ENCODE measurements at regions not wholly inside any gene's neighbourhood (a gene's known extent, or its start where the extent isn't known, plus 50 kb on each side); places are given as distances from the start of the nearest gene placed in this dataset.

DNA sequence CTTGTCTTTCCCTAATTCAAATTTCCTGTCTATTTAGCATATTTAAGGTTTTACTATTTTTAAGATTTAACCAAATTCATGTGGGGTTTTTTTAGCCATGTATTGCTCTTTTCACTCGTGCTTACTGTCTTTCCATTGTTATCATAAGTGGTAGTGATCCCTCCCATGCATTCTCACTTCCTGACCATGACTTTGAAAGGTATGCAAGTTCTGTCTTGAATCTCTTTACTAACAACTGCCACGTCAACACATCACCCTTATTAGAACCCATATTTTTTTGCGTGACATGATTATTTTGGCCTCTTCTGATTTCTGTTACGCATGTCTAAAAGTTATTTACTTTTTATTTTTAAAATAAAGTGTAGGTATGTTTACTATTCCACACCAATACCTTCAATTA is 94.7 kb upstream of the CDH6 start:
- intact Hi-C loops (cut with micrococcal nuclease), result no loop called here

DNA sequence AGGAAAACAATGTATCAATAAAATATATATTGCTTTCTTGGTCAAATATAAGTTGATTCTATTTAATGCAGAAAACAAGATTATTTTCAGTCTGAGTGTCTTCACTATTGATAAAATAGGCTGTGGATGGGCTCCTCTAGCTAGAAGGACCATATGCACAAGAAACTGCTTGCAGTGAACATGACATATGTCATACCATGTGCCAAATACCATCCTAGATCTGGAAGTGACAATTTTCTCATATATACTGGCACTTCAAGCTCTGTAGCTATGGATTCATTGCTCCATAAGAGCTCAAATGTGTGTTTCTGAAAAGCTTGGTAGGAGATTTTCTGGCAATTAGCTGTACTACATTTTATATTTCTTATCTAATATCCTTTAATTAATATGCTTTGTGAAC is 95.6 kb upstream of the CDH6 start:
- intact Hi-C loops (cut with micrococcal nuclease), result no loop called here

DNA sequence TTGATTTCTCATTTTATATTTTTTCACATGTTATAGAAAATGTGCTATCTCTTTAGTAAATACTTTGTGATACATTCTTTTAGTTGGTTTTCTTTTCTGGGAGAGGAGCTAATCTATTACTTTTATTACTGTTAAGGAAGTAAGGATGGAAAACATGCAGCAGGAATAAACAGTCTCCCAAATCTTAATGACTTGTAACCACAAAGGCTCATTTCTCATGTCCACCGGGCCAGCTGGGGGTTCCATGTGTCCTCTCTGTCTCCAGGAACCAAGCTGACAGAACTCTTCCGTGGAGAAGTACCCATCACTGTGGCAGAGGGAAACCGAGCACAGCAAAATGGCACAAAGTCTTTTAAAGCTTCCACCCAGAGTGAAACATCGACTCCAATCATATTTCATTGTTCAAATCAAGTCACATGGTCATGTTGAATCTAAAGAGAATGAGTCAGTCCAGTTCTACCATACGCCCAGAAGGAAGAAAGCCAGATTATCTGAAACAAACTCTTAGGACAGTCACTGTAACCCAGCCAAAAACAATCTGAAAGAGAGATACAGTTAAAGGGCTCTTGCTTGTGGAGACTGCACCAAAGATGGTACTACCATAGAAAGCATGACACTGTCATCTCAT is 97.1 kb upstream of the CDH6 start:
- intact Hi-C loops (cut with micrococcal nuclease), result no loop called here

DNA sequence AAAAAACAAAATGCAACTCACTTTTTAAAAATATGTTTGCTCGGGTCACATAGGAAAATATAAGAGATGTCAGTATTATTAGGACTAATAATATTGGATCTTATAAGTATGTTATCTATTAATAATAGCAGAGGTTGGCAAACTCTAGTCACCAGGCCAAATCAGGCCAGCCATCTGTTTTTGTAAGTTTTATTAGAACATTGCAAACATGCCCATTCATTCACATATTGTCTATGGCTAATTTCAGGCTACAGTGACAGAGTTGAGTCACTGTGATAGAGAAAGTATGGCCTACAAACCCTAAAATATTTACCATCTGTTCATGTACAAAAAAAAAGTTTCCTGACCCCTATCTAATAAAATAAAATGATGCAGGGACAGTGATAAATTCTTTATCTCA is 97.7 kb upstream of the CDH6 start:
- intact Hi-C loops (cut with micrococcal nuclease), result no loop called here

DNA sequence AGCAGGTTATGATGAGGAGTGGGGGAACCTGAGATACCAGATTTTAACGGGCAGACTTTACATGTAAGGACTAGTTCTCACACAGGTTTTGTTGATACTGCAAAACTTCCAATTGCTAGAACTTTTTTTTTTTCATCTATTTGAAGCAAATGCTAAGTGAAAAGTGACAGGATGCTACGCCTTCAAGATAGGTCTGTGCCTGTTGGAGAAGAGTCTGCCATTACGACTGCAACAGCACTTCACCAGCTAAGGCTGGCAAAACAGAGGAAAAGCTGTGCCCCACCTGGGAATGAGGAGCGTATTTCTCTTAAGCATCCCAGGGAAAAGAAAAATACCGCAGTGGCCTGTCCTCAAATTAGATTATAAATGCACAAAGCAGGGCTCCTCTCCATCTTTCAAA is 102.0 kb upstream of the CDH6 start:
- intact Hi-C loops (cut with micrococcal nuclease), result no loop called here

DNA sequence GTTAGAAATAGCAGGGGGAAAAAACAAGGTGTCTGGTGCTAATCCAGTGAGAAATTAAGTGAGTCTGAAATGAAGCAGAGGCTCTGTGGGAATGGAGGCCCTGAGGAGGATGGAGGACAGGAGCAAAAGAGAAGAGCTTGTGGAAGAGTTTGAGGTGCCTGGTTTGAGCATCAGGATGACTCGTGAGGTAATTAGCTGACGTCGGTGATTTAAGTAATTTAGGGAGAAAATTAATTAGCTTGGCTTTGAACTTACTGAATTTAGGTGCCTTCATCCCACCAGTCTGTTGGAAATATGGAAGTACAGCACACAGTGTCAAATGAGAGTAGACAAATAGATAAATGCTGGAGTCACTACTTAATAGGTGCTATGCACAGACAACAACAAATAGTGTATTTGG is 103.0 kb upstream of the CDH6 start:
- intact Hi-C loops (cut with micrococcal nuclease), result no loop called here

DNA sequence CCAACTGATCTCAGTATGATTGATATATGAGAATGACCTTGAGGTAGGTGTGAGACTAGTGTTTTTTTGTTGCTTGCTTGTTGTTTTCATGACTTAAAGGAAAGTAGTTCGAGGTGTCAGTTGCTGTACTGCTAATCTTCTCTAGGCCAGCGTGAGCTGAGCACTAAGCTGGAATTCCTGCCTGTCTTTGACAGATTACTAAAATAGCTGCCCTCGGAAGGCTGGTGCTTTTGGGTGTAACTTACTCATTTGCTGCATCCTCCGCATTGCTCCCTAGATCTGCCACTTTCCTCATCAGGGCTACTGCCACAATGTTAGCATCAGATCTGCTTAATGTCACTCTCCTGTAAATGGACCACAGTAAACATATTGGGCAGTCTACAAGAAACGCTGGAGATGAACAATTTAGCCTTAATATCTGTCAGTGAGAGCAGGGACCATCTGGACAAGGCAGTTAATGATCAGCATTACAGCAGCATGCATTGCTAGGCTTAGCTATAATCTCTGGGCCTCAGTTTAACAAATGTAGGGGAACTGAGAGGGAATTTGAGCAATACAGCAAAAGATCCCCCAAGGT is 106.6 kb upstream of the CDH6 start:
- intact Hi-C loops (cut with micrococcal nuclease), result no loop called here

DNA sequence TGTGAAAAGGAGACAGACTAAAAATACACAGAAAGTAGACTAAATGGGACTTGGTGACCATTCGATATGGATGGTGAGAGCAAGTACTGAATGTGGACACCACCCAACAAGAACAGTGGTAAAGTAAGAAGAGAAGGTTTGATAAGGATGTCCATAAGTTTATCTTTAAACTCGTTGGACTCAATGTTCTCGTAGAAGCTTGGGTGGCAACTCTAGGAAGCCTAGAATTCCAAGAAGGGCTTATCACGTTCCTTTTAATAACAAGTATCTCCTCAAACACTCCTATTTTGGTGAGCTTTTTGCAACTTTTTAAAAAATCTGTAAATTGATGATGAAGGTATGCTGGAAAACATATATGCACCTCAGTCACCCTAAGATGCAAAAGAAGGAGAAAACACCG is 108.6 kb upstream of the CDH6 start:
- intact Hi-C loops (cut with micrococcal nuclease), result no loop called here

DNA sequence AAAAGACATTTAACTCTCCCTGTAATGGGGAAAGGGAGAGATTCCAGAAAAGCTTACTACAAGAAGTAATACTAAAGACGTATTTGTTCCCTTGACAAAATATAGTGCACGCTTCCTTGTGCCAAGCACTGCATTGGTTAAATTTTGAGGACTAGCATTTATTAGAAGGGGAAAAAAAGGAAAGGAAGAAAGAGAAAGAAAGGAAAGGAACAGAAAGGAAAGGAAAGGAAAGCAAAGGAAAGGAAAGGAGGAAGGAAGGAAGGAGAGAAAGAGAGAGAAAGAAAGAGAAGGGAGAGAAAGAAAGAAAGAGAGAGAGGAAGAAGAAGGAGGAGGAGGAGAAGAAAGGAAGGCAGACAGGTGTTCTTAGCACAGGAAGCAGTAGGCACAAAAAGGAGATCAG is 110.1 kb upstream of the CDH6 start:
- intact Hi-C loops (cut with micrococcal nuclease), result no loop called here

DNA sequence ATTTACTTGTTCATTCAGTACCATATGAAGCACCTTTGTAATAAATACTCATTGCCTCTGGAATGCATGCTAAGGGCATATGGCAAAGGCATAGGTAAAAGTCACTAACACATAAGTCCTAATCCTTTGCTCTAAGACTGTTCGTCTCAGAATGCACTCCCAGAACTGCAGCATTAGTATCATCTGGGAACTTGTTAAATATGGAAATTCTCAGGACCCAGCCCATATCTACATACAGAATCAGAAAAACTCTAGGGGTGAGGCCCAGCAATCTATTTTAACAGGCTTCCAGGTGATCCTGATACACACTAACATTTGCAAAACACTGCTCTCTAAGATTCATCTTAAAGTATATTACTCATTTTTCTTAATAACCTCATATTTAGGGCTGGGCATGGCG is 113.8 kb upstream of the CDH6 start:
- intact Hi-C loops (cut with micrococcal nuclease), result no loop called here

DNA sequence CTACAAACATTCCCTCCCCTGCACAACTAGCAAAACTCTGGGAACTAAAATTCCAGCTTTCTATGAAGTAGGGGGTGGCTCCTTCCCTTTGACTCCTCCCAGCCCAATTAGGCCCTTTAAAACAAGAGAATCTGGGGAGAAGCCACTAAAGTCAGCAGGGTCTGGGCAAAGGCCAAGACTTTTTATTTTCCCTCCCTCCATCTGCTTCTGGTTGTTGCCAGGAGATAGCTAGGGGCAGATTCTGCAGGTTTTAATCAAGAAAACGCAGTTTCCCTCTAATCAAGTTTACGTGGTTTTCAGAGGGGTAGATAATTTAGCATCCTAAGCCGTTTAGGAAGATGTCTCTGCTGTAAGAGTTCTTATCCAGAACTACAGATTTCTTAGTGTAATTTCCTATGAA is 114.5 kb upstream of the CDH6 start:
- intact Hi-C loops (cut with micrococcal nuclease), result no loop called here

DNA sequence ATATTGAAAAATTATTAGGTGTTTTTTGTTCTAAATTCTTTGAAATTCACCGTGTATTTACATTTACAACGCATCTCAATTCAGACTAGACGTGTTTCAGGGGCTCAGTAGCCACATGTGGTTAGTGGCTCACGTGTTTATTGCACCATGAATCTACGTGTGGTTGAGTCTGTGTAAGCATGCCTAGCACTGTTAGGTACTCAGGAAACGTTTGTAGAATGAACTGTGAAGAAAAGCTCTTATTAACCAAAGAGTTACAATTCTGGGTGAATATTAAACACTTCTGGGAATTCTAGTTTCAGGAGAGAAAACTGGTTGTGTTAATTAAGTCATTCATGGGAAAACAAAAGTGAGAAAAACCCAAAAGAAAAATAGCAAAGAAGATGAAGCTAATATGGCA is 117.5 kb upstream of the CDH6 start:
- intact Hi-C loops (cut with micrococcal nuclease), result no loop called here

DNA sequence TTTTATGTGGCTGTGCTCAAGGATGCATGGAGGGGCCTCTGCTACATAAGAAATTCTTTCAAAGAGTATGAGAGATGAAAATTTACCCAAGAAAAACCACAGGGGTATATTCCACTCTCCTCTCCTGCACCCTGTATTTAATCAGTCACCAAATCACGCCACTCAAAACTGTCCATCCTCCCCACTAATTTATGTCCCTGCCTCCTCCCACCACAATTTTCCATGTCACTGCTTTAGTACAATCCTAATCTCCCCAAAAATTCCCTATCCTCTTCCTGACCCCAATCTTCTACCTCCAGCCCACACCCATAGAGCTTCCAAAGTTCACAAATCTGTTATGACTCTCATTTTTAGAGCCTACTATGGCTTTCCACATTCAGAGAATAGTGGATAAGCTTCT is 125.2 kb upstream of the CDH6 start:
- intact Hi-C loops (cut with micrococcal nuclease), result no loop called here

DNA sequence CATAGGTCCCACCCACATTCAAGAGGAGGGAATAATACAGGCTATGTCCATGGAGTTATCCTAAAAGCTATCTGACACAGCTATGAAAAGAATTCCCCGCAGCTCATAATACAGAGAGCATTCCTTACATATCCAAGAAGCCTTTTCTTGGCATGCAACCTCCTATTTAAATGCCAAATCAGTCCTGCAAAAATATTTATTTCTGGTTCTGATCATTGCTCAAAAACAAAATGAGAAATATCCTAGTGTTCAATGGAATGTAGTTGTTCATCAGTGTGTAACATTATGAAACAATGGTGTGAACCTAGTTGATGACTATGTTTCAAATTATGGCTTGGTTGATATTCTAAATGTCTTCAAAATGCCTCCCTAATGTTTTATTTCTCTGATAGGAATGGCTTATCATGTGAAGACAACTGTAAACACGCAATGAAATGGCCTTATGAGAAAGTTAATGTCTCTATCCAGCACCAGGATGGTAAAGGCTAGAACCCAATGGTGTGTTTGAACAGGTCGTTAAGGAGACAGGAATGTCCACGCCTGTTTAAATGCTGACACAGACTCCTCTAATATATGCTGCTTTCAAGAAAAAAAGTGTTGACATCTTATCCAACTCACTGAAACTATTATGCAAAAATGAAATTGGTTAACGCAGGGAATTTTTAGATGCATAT is 126.7 kb upstream of the CDH6 start:
- intact Hi-C loops (cut with micrococcal nuclease), result no loop called here

DNA sequence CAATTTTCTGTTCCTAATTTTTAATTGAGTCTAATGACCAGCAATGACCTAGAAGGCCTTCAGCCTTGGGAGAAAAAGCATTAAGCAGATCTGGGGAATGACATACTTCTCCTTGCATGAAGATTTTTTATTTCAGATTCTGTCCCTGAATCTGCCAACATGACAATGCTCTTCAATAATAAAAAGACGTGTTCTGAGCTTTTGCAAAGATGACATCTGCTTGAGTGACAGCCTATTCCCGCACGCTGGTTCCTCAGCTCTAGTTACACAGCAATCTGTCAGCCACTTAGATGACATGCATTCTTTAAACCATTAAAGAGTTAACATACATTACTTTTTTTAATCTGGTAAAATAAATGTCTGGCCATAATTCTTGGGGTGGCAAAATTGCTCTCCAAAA is 129.3 kb upstream of the CDH6 start:
- intact Hi-C loops (cut with micrococcal nuclease), result no loop called here

DNA sequence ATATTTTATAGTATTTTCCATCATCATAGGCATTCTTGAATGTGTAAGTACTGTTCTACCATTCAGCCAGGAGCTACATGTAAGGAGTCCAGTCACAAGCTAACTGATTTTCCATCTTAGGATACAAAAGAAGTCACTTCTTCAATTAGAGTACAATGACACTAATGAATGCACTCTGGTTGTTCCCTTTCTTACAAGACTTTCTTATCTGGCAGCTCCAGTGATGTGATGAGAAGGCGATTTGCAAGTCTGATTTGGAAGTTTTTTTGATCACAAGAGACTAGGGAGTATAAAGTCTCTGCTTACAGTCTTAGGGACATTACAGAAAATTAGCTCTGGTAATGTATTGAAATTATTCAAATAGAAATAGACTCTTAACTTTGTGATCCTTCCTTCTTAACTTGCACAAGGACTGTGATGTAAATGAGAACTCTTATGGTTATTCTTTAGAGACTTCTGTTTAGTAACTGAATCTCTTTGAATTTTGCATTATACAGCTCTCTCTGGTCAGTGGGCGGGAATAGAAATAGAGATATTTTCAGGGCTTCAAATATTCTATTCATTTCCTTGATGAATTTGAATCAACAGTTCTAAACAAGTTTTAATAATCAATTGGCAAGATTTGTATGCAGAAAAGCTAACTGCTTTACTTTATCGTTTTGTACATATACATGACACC is 130.4 kb upstream of the CDH6 start:
- intact Hi-C loops (cut with micrococcal nuclease), result no loop called here

DNA sequence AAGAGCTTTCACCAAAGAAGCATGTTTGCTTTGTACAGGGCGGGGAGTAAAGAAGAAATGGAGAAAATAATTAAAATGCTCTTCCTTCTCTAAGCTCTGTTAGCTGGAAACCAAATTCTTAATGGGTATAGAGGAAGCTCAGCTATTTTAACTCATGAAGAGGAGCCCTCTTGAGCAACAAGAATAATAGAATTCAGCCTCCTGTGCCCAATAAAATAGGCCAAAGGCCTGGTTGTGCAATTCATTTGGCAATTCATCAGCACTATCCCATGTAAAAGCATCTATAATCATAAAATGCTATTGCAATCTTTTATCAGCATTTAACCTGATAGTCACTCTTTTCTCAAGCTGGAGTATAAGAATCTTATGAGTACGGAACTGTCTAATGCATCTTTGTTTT is 133.6 kb upstream of the CDH6 start:
- intact Hi-C loops (cut with micrococcal nuclease), result no loop called here

DNA sequence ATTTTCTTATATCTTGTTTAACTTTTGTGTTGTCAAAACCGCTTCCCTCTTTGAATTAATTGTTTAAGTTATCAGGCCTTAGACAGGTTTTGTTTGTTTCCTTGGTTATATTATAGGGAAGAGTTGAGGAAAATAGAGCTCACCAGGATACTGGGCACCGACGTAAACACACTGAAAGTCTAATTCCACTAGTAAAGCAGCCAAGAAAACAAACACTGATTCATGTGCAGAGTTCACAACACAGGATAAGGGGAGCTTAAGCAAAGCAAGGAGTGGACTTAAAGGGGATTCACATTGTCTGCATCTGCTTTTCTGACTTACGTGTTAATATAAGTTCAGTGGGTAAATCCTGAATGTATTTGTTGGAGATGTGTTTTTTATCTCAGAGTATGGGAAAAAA is 139.0 kb upstream of the CDH6 start:
- intact Hi-C loops (cut with micrococcal nuclease), result no loop called here

DNA sequence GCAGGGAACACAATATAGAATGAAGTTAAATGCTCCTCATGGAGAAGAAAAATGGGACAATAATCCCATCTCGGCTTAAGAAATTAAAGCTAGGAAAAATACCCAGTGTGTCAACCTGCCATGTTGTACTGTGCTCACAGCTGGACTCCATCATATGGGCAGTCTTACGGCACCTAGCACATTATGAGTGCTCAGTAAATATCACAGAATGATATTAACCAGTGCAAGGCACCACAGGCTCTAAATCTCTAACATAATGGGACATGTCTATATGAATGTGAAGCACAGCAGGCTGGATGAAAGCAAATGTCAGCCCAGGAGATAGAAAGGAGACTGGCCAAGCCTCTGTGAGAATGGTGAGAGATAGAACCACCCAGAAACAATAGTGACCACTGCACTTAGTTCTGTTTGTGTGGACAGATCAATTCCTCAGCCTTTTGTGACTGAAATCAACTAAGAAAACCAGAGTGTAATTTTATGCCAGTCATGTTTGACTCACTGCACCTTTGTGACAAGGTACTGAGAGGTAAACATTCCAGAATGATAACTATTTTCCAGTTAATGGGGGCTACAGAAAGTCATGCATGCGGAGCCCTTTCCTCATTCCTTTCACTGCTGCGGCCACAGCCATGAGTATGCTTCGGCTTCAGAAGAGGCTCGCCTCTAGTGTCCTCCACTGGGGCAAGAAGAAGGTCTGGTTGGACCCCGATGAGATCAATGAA is 140.4 kb upstream of the CDH6 start:
- intact Hi-C loops (cut with micrococcal nuclease), result no loop called here

DNA sequence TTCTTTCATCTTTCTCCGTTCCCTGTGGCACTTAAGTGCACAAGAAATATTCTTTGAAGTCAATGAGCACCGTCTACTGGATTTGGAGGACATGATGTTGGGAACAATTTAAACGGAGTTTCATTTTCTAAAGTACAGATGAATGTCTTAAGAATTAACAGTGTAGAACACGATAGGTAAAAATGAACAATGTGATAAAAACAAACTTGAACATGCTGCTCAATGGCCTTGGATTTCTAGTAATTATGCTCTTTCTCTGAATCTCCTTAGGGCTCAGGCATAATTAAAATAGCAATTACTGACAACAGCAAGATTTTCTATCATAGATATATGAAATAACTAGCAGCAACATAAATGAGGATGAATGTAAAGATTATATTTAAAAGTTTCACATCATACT is 142.2 kb upstream of the CDH6 start:
- intact Hi-C loops (cut with micrococcal nuclease), result no loop called here

DNA sequence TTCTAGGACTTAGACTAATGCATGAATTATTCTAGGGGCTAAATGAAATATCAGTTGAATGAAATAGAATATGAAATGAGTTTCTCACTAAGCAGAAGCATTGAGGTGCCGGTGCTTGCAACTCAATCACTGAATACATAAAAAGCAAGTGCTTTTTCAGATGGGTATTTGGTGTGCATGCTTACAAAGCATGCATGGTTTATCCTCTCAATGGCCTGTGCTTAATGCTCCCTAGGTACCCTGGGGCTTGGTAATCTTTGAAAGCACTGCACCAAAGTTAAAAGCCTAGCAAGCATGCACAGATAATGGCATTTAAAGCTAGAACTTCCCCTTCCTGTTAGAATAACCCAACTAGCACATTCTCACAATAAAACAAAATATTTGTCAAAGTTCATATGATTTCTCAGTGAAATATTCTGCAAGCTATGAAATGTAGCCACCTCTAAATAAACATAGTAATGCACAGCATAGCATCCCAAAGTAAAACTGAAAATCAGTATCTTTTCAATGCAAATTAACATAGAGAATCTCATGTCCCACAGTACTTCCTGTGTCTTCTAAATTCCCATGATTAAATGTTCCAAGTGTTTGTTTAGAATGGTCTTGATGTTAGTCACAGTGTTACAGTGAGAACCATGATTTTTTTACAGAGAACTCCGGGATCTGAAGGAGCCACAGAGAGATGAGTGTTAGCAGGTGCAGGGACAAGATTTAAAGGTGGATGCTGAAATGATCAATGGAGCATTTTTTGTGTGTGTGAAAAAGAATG is 143.4 kb upstream of the CDH6 start:
- intact Hi-C loops (cut with micrococcal nuclease), result no loop called here

Data from T-helper 1 cell treated with Interleukin-12 subunit alpha and Interleukin-12 subunit beta and Interleukin-4 antibody, amounts not matched to agents 30 ng/mL and 1 ng/mL, for 36 hours (primary cell).